ENCODE measurements at regions not wholly inside any gene's neighbourhood (a gene's known extent, or its start where the extent isn't known, plus 50 kb on each side); places are given as distances from the start of the nearest gene placed in this dataset.
A peak's percentile ranks its signal among the peaks of the same experiment; 100 is the strongest.

GRCh38 chr5:148950471-148950863 is 112.4 kb downstream of the SH3TC2 start:
- DNase-seq (ENCODE audit: low read depth, low spot score) = no peak

- no peak for DNase-seq (ENCODE audit: low read depth, low spot score)
Observed at GRCh38 chr5:148950892-148951291, 112.0 kb downstream of the SH3TC2 start.

- DNase-seq (ENCODE audit: low read depth, low spot score) = peak; percentile 38
Observed at GRCh38 chr5:148951612-148952011, 111.2 kb downstream of the SH3TC2 start.

GRCh38 chr5:148952097-148952867 is 110.6 kb downstream of the SH3TC2 start:
- DNase-seq (ENCODE audit: low read depth, low spot score) = no peak

- no peak for DNase-seq (ENCODE audit: low read depth, low spot score)
Observed at GRCh38 chr5:148953711-148954110, 109.2 kb downstream of the SH3TC2 start.

Measured in iPS DF 19.7 (cell line).